ENCODE measurements at regions not wholly inside any gene's neighbourhood (a gene's known extent, or its start where the extent isn't known, plus 50 kb on each side); places are given as distances from the start of the nearest gene placed in this dataset.

DNA sequence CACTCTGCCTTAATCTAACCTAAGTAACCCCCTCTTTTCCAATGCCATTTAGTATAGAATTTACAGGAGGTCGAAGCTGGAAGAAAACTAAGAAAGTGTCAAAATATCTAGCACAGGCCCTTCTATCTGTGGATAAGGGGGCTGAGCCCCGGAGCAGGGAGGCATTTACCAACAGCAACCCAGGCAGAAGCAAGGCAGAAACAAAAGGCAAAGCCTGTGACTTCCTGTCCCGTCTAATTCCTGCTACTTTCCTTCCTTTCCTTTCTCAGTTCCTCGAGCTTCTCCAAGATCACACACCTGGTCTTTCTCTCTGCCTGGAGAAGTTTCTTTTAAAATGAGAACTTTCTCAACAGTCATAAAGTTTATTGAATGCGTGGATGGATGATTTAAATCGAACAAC is 146.0 kb downstream of the FOXA2 start:
- TF ChIP-seq, protein P1, sequence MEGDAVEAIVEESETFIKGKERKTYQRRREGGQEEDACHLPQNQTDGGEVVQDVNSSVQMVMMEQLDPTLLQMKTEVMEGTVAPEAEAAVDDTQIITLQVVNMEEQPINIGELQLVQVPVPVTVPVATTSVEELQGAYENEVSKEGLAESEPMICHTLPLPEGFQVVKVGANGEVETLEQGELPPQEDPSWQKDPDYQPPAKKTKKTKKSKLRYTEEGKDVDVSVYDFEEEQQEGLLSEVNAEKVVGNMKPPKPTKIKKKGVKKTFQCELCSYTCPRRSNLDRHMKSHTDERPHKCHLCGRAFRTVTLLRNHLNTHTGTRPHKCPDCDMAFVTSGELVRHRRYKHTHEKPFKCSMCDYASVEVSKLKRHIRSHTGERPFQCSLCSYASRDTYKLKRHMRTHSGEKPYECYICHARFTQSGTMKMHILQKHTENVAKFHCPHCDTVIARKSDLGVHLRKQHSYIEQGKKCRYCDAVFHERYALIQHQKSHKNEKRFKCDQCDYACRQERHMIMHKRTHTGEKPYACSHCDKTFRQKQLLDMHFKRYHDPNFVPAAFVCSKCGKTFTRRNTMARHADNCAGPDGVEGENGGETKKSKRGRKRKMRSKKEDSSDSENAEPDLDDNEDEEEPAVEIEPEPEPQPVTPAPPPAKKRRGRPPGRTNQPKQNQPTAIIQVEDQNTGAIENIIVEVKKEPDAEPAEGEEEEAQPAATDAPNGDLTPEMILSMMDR (IDR thresholded peaks at IDR 0.05), result no peak
- H3K27ac Mint-ChIP-seq (ENCODE audit: unreplicated experiment), result no peak overlapping the region
- peaks cover 4% of the 10 kb centered on the region for H3K9me3 Mint-ChIP-seq (ENCODE audit: low read depth)
- H3K36me3 Mint-ChIP-seq (ENCODE audit: low read depth), result no peaks in the 10 kb centered on the region
- DNase-seq (ENCODE audit: low spot score), result no peak
- H3K4me1 Mint-ChIP-seq (ENCODE audit: low read depth), result no peaks in the 10 kb centered on the region
- peaks cover 6% of the 10 kb centered on the region for H3K27me3 Mint-ChIP-seq (ENCODE audit: low read depth)
- no peak overlapping the region for H3K4me3 Mint-ChIP-seq (ENCODE audit: unreplicated experiment)

GRCh38 chr20:22437354-22437753 is 147.0 kb downstream of the FOXA2 start:
- H3K4me1 Mint-ChIP-seq (ENCODE audit: low read depth), result no peaks in the 10 kb centered on the region

DNA sequence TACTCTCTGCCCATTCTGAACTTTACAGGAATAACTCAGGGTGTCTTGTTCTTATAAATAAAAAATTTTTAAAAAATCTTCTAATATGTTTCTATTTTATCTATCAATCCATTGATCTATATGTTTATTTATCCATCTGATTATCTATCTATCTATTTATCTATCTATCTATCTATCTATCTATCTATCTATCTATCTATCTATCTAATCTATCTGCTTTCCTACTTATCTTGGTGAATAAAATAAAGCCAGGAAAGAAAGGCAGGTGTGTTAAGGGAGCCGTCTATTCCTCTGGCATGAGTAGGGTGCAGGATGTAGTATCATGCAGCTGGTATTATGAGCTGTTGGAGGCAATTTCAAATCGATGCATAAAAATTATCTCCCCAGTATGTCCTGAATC is 153.0 kb downstream of the FOXA2 start:
- no peaks in the 10 kb centered on the region for H3K4me1 Mint-ChIP-seq (ENCODE audit: low read depth)
- H3K27me3 Mint-ChIP-seq (ENCODE audit: low read depth), result peaks cover 26% of the 10 kb centered on the region
- TF ChIP-seq, protein P1 (IDR thresholded peaks at IDR 0.05), result no peak
- no peaks in the 10 kb centered on the region for H3K36me3 Mint-ChIP-seq (ENCODE audit: low read depth)
- peaks cover 4% of the 10 kb centered on the region for H3K9me3 Mint-ChIP-seq (ENCODE audit: low read depth)
- no peak overlapping the region for H3K27ac Mint-ChIP-seq (ENCODE audit: unreplicated experiment)
- no peak for DNase-seq (ENCODE audit: low spot score)
- H3K4me3 Mint-ChIP-seq (ENCODE audit: unreplicated experiment), result no peak overlapping the region

More at GRCh38 chr20:22437354-22437753, 147.0 kb downstream of the FOXA2 start:
- Mint-ChIP-seq H3K9me3 (ENCODE audit: low read depth) (peaks cover 4% of the 10 kb centered on the region), H3K27me3 (ENCODE audit: low read depth) (peaks cover 7% of the 10 kb centered on the region), H3K36me3 (ENCODE audit: low read depth) (no peaks in the 10 kb centered on the region), H3K27ac (ENCODE audit: unreplicated experiment) (no peak overlapping the region), H3K4me3 (ENCODE audit: unreplicated experiment) (no peak overlapping the region)
- TF ChIP-seq, protein P1 (IDR thresholded peaks at IDR 0.05), result no peak
- DNase-seq (ENCODE audit: low spot score), result no peak

- Mint-ChIP-seq H3K4me3 (ENCODE audit: unreplicated experiment) (no peak overlapping the region), H3K27me3 (ENCODE audit: low read depth) (peaks cover 26% of the 10 kb centered on the region), H3K4me1 (ENCODE audit: low read depth) (no peaks in the 10 kb centered on the region), H3K9me3 (ENCODE audit: low read depth) (peaks cover 4% of the 10 kb centered on the region), H3K36me3 (ENCODE audit: low read depth) (no peaks in the 10 kb centered on the region), H3K27ac (ENCODE audit: unreplicated experiment) (no peak overlapping the region)
- no peak for DNase-seq (ENCODE audit: low spot score)
- TF ChIP-seq, protein P1 (IDR thresholded peaks at IDR 0.05), result no peak
Observed at GRCh38 chr20:22430746-22431168, 153.6 kb downstream of the FOXA2 start.

DNA sequence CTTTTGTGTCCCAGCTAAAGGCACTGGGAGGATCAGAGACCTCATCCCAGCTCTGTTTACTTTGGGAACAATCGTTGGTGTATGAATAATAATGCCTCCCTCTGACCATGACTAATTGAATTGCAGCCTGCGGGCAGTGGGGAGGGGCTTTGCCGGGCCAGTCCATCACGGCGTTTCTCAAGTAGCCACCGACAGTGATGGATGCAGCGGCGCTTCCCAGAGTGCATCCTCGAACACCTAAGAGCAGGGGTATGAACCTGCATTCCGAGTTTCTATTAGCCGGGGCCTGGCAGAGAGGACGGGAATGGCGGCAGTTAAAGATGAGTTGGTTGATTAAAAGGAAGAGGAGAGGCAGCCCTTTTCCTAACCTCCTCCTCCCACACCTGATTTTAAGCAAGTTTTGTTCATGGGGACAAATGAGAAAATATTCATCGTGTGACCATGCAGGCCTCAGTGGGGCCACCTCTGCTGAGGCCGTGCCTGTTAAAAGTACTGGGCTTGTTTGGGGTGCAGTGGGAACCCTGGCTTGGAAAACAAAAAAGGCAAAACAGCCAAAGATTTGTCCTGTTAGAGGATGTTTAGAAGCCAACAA is 154.1 kb downstream of the FOXA2 start:
- Mint-ChIP-seq H3K36me3 (ENCODE audit: low read depth) (no peaks in the 10 kb centered on the region), H3K4me1 (ENCODE audit: low read depth) (no peaks in the 10 kb centered on the region), H3K27ac (ENCODE audit: unreplicated experiment) (no peak overlapping the region), H3K4me3 (ENCODE audit: unreplicated experiment) (no peak overlapping the region), H3K27me3 (ENCODE audit: low read depth) (peaks cover 24% of the 10 kb centered on the region), H3K9me3 (ENCODE audit: low read depth) (peaks cover 4% of the 10 kb centered on the region)
- TF ChIP-seq, protein P1 (IDR thresholded peaks at IDR 0.05), result no peak
- no peak for DNase-seq (ENCODE audit: low spot score)
